NCI-H2171 treated with DMSO at 0.1 percent for 48 hours (cell line): ENCODE measurements at regions not wholly inside any gene's neighbourhood (a gene's known extent, or its start where the extent isn't known, plus 50 kb on each side); places are given as distances from the start of the nearest gene placed in this dataset.

Experiments used
- DNase-seq: peaks from one replicate; lab custom pipeline; 2025; lab: John Stamatoyannopoulos, UW

GRCh38 chr6:51398793-51399192 lies 580.1 kb downstream of the TFAP2B start:
- DNase-seq: no peak

- no peak for DNase-seq
These were observed 591.8 kb downstream of the TFAP2B start for GRCh38 chr6:51410453-51410852.

DNA sequence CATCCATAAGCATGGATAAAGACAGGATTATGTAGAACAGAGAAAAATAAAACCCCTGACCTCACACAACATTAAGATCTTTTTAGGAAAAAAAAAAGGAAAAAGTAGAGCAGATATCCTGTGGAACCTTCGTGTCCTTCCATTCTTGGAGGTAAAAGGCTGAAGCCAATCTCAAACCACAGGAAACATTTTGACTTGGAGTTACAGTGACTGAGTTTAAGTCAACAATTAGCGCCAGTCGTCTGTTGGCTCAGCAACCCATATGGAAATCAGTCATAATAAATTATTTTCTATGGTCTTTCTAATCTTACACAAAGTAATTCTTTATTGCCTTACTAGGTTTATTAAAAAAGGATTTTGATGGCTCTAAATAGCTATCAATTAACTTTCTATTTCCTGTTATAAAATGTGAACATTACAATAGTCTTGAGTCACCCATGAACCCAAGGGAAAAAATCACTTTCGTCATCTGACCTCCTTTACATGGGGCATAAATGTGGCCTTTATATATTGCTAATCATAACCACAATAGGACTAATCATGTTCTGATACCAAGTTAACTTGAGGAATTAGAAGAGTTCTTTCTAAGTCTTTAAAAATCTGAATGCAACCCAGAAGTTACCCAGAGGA lies 592.9 kb downstream of the TFAP2B start:
- DNase-seq: no peak

DNA sequence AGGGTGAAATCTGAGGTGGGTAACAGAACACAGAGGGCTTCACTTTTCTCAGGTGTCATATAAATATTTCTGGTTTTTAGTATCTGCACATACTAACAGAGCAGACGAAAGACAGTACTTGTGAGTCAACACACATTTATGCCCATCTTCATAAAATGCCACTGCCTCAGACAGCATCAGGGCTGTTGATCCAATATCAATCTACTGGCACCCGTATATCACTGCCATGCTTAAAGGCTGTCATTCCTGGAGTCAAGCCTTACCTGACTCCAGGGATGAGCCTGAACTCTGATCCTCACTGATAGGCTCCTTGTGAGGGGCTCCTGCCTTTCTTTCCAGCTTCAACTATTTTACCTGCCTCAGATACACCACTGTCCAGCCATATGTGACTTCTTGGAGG lies 595.7 kb downstream of the TFAP2B start:
- no peak for DNase-seq

GRCh38 chr6:51415501-51415900 lies 596.8 kb downstream of the TFAP2B start:
- DNase-seq: no peak

- DNase-seq: no peak
These were observed 610.5 kb downstream of the TFAP2B start for GRCh38 chr6:51429017-51429712.

DNA sequence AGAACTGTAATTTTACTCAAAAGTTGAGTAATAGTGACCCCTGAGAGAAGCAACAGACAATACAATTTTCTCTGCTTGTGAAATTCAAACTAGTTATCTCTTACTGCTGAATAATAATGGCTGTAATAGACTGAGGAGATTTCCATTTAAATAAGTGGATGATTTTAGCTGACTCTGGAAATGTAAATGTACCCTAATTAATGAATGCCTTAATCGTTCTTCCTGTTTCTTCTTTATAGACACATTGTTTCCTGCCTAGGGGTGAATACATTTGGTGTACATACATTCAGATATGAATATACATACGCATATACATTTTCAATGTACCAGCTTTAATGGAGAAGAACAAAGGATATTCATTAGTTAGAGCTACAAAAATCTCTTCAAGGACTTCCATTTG lies 611.9 kb downstream of the TFAP2B start:
- DNase-seq: no peak

DNA sequence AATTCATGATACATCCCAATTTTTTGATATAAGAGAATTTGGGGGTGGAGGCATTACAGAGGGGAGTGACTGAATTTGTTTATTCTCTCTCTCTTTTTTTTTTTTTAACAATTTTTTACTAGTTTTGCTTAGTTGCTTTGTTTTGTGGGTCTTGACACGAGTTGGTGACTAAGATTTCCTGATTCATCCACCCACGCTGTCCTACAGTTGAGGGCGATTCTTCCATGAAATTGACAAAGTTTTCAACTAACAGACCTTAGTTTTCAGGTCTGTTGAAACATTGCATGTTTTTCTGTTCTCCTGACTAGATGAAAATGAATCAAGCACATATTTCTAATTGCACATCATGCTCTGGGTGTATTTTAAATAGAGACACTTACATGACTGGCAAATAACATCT lies 613.8 kb downstream of the TFAP2B start:
- DNase-seq: no peak

DNA sequence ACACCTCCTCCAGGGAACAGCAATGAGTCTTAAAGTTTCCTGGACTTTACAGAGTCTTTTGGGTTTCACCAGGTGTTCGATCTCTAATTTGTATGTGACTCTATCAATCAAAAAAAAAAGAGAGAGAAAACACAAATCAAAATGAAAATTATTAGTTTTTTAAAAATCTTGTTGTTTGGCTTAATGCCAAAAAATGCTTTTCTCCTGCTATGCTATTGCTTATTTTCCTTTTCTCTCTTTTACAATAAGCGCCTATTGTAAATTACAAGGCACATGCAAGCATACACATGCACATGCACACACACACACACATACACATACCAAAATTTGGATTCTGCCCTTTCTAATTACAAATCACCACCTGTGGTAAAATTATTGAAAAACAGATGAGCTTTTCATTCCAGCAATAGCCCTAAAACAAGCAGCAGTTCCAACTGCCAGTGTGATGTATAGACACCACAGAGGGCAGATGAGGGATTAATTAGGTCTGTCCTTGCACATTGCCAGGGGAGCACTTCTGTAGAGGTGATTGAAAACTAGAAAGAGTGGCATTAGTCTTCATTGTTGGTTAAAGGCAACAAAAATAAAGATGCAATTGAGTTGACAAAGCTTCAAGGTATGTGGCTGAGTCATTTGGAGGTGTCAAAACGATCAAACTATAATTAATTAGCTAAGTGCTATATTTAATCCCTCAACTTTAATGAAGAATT lies 631.7 kb downstream of the TFAP2B start:
- DNase-seq: no peak

GRCh38 chr6:51450958-51451357 lies 632.3 kb downstream of the TFAP2B start:
- DNase-seq: no peak

GRCh38 chr6:51456282-51456681 lies 631.1 kb downstream of the PKHD1 start:
- DNase-seq: no peak

- no peak for DNase-seq
These were observed 627.5 kb downstream of the PKHD1 start for GRCh38 chr6:51459958-51460357.

- no peak for DNase-seq
These were observed 624.5 kb downstream of the PKHD1 start for GRCh38 chr6:51462896-51463295.

- no peak for DNase-seq
These were observed 624.1 kb downstream of the PKHD1 start for GRCh38 chr6:51463321-51463720.

DNA sequence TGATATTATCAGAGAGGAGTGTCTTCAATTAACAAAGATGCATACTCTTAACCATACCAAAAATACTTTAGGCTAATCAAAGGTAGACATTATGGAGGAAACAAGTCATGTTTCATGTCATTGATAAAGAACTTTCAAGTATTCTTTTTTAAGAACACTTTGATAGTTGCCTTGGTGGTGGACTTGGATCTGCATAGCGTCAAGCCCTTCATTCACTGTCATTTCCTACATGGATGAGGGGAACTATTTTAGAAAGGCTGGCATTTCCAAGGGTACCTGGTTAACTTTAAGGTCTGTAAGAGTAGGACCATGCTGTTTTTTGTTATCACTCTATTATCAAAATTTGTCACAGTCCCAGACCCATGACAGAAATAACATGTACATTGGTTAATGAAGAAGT lies 622.5 kb downstream of the PKHD1 start:
- DNase-seq: no peak

- no peak for DNase-seq
These were observed 621.0 kb downstream of the PKHD1 start for GRCh38 chr6:51466427-51466826.

- no peak for DNase-seq
These were observed 620.0 kb downstream of the PKHD1 start for GRCh38 chr6:51467231-51467952.

DNA sequence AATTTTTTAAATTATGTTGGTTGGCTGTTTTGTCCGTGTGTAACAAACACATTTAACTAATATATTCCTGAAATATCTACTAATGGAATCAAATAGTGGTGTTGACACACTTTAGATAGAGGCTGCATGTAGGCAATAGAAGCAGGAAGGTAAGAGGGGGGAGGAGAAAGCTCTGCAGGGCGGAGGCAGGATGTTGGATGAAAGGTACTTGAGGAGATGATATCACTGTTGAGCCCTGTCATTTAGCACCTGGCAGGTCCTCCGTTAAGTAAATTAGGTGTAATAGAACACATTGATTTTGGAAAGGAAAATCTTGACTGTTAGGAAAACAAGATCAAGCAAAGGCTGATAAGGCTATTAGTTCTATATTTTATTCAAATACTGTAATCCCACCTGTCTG lies 618.7 kb downstream of the PKHD1 start:
- no peak for DNase-seq

GRCh38 chr6:51472745-51473487 lies 614.5 kb downstream of the PKHD1 start:
- DNase-seq: no peak

DNA sequence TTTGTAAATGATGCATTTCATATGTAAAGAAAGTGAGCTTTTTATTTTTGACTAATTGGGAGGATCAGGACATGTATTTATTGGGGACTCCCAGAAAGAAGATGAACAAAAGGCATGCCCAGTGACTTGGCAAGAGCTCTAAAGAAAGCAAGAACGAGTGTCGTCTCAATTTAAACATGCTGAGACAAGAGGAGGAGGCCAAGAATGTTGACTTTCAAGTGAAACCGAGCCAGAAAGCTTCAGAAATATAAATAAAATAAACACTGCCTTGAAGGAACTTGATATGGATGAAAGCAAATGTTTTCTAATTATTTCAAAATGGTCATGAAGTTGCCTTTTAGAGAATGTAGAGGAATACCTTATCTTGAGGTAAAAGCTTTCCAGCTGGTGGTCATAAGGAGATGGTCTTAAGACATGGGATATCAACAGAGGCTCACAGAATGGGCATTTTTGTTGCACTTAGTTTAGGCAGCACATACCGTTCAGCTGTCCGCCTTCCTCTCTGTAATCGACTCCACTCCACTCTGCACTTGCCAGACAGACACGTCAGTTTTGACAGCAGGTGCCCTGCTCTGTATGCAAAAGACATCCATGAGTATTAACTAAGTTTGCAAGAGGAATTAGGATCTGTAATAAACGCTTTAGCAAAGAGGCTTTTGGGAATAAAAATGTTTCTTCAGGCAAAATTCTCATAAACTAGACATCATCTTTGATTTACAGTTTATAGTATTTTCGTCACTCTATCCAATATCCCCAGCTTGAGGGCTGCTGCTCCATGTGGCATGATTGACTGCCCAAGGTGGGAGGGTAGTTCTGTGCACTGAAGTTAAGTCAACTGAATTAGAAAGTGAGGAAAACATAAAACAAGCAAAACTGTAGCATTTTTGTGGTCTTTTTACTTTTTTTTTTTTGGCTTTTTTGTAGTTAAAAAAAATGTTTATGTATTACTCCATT lies 613.1 kb downstream of the PKHD1 start:
- DNase-seq: no peak
